Activated naive CD4-positive, alpha-beta T cell treated with anti-CD3 and anti-CD28 coated beads, Interleukin-2, amount 10 ng/mL, durations not matched to agents 7 days and 5 days (primary cell): ENCODE measurements at regions not wholly inside any gene's neighbourhood (a gene's known extent, or its start where the extent isn't known, plus 50 kb on each side); places are given as distances from the start of the nearest gene placed in this dataset.

Experiments used
- CTCF ChIA-PET: fragments of 350-600 bp; sonication (Branson Sonifier 250); formaldehyde crosslinking; loops from one replicate; lab custom pipeline; 2021; ENCODE audit warnings: antibody characterized with exemption; lab: Charles Lee
- DNase-seq: peaks from one replicate; pipeline ENCODE4 v3.0.0-alpha.2; 2020
- H3K27ac Mint-ChIP-seq: one replicate; pipeline ENCODE4 v1.8.0; 2021; ENCODE audit warnings: mild to moderate bottlenecking, moderate library complexity, mixed read lengths
- H3K27me3 Mint-ChIP-seq: one replicate; pipeline ENCODE4 v1.8.0; 2021; ENCODE audit warnings: mild to moderate bottlenecking, mixed read lengths
- H3K36me3 Mint-ChIP-seq: one replicate; pipeline ENCODE4 v1.8.0; 2021; ENCODE audit warnings: mixed read lengths
- H3K4me1 Mint-ChIP-seq: one replicate; pipeline ENCODE4 v1.8.0; 2021; ENCODE audit warnings: mixed read lengths
- H3K4me3 Mint-ChIP-seq: one replicate; pipeline ENCODE4 v1.8.0; 2021; ENCODE audit warnings: mild to moderate bottlenecking, moderate library complexity, mixed read lengths
- H3K9me3 Mint-ChIP-seq: one replicate; pipeline ENCODE4 v1.8.0; 2021; ENCODE audit warnings: mixed read lengths

GRCh38 chr11:70716216-70716615 lies 317.9 kb downstream of the CTTN start:
- Mint-ChIP-seq H3K4me1 (no peaks in the 10 kb centered on the region), H3K9me3 (no peaks in the 10 kb centered on the region), H3K36me3 (no peaks in the 10 kb centered on the region), H3K4me3 (no peak overlapping the region), H3K27ac (no peak overlapping the region), H3K27me3 (peaks cover 22% of the 10 kb centered on the region)
- no peak for DNase-seq
- CTCF ChIA-PET, result no interaction called here

DNA sequence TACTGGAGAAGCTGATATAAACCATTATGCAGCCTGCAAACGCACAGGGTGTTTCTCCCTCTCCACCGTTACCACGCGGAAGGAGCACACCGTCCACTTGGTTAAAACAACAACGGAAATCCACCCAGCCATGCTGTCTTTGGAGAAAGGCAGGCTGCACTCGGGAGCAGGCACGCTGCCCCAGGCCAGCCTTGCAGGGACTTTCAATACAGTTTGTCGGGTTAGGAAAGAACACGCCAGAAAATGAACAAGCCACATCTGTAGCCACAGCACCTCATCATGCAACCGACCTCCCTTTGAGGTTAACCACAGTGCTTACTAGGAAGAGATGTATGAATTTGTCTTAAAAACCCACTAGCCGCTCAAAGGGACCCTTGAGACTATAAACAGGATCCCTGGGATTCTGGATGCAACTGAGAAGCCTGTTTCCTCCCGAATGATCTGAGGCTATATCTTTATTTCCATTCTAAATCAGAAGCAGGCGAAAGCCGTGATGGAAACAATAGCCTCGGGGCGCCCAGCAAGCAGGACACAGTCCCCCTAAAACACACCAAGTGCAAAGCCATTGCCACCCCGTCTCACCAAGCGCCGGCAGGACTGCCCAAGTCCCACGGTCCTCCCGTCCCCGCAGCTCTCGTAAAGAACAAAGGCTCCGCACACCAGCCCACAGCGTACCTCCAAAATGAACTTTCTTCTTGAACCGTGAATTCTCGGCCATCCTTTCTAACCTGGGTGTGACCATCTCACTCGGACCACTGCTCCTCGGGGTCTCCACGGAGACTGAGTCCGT lies 318.9 kb downstream of the CTTN start:
- DNase-seq, result no peak
- H3K27me3 Mint-ChIP-seq, result peaks cover 20% of the 10 kb centered on the region
- H3K9me3 Mint-ChIP-seq, result no peaks in the 10 kb centered on the region
- no peak overlapping the region for H3K27ac Mint-ChIP-seq
- no peak overlapping the region for H3K4me3 Mint-ChIP-seq
- no peaks in the 10 kb centered on the region for H3K4me1 Mint-ChIP-seq
- CTCF ChIA-PET, result no interaction called here
- no peaks in the 10 kb centered on the region for H3K36me3 Mint-ChIP-seq

DNA sequence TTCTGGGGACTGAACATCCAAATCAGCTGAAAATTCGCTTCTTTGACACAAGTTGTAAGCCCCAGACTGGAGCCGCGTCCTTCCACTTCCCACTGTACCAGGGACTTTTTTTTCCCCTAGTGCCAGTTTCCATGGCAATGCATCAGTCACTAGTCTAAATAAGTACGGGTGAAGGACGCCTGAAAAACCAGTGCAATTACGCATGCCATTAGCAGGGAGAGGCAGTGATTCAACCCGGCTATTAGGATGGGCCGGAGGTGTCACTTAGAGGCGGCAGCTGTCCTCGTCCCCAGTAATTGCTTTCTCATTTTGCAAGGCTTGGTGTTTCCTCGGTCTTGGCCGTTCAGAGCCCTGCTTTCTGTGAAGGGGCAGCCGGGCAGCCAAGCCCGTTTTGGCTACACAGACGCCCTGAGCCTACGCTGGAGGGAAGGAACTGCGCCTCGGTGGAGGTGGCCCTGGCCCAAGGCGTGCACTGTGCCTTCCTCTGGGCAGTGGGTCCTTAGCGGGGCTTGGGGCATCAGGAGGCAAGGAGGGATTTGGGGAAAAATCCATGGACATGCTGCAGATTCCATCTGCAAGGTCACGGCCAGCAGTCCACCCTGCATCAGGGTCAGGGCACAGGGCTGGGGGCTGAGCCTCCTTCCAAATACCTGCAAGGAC lies 319.7 kb downstream of the CTTN start:
- no peak overlapping the region for H3K27ac Mint-ChIP-seq
- CTCF ChIA-PET, result no interaction called here
- no peaks in the 10 kb centered on the region for H3K9me3 Mint-ChIP-seq
- H3K36me3 Mint-ChIP-seq, result no peaks in the 10 kb centered on the region
- peaks cover 18% of the 10 kb centered on the region for H3K27me3 Mint-ChIP-seq
- DNase-seq, result no peak
- no peak overlapping the region for H3K4me3 Mint-ChIP-seq
- H3K4me1 Mint-ChIP-seq, result no peaks in the 10 kb centered on the region

- Mint-ChIP-seq H3K27ac (no peak overlapping the region), H3K4me1 (no peaks in the 10 kb centered on the region), H3K27me3 (peaks cover 15% of the 10 kb centered on the region), H3K36me3 (no peaks in the 10 kb centered on the region), H3K4me3 (no peak overlapping the region), H3K9me3 (no peaks in the 10 kb centered on the region)
- CTCF ChIA-PET, result no interaction called here
- DNase-seq, result no peak
Measured at GRCh38 chr11:70719516-70719915, 321.2 kb downstream of the CTTN start.

DNA sequence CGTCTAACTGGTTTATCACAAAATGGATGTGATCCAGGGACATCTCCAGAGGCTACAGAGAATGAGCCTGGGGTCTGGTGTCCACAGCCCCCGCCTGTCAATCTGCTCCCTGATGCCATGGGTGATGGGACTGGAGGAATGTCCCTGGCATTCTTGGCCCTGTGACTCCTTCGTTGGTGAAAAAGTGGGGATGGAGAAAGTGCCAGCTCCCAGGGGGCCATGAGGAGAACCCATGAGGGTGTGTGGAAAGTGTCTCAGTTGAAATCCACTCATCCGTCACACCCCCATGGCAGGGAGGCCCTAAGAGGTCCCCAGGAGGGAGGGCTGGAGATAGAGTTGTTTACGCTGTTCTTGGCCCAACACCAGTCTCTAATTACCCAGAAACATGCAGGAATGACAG lies 322.0 kb downstream of the CTTN start:
- CTCF ChIA-PET, result no interaction called here
- Mint-ChIP-seq H3K36me3 (no peaks in the 10 kb centered on the region), H3K27ac (no peak overlapping the region), H3K9me3 (no peaks in the 10 kb centered on the region), H3K4me1 (no peaks in the 10 kb centered on the region), H3K27me3 (peaks cover 17% of the 10 kb centered on the region), H3K4me3 (no peak overlapping the region)
- no peak for DNase-seq

GRCh38 chr11:70721006-70721405 lies 322.7 kb downstream of the CTTN start:
- Mint-ChIP-seq H3K36me3 (no peaks in the 10 kb centered on the region), H3K27ac (no peak overlapping the region), H3K4me1 (no peaks in the 10 kb centered on the region), H3K27me3 (peaks cover 17% of the 10 kb centered on the region), H3K9me3 (no peaks in the 10 kb centered on the region), H3K4me3 (no peak overlapping the region)
- CTCF ChIA-PET, result no interaction called here
- no peak for DNase-seq

DNA sequence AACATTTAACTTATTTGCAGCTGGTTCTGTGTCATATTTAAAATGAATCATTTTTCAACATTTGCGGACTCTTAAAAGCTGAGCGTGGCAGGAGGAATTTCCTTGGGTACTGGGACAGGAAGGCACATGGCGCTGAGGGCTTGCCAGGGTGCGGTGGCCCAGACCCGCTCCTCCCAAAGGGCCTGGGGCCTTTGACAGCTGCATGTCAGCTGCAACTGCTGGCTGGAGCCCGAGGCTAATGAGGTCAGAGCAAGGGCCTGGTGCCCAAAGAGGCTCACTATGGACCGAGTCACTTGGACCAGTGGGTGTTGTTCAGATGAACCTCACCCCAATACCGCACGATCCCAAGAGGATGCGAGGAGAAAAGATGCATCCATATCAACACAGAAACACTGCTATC lies 326.9 kb downstream of the CTTN start:
- Mint-ChIP-seq H3K4me1 (no peaks in the 10 kb centered on the region), H3K27ac (no peak overlapping the region), H3K27me3 (peaks cover 3% of the 10 kb centered on the region), H3K9me3 (peaks cover 3% of the 10 kb centered on the region), H3K4me3 (no peak overlapping the region), H3K36me3 (no peaks in the 10 kb centered on the region)
- CTCF ChIA-PET, result no interaction called here
- no peak for DNase-seq

- CTCF ChIA-PET, result interaction anchor here (1.3 kb wide), 1 partner anchor 10 kb away, joined by 4 read pairs; no protein-coding TSS in a partner anchor
- DNase-seq, result no peak
Measured at GRCh38 chr11:70725739-70726138, 327.4 kb downstream of the CTTN start.

GRCh38 chr11:70727021-70727420 lies 328.7 kb downstream of the CTTN start:
- Mint-ChIP-seq H3K36me3 (no peaks in the 10 kb centered on the region), H3K9me3 (peaks cover 3% of the 10 kb centered on the region), H3K27me3 (peaks cover 3% of the 10 kb centered on the region)

More at GRCh38 chr11:70725739-70726138, 327.4 kb downstream of the CTTN start:
- Mint-ChIP-seq H3K4me3 (no peak overlapping the region), H3K36me3 (no peaks in the 10 kb centered on the region), H3K27me3 (peaks cover 3% of the 10 kb centered on the region), H3K27ac (no peak overlapping the region), H3K9me3 (peaks cover 3% of the 10 kb centered on the region), H3K4me1 (no peaks in the 10 kb centered on the region)

DNA sequence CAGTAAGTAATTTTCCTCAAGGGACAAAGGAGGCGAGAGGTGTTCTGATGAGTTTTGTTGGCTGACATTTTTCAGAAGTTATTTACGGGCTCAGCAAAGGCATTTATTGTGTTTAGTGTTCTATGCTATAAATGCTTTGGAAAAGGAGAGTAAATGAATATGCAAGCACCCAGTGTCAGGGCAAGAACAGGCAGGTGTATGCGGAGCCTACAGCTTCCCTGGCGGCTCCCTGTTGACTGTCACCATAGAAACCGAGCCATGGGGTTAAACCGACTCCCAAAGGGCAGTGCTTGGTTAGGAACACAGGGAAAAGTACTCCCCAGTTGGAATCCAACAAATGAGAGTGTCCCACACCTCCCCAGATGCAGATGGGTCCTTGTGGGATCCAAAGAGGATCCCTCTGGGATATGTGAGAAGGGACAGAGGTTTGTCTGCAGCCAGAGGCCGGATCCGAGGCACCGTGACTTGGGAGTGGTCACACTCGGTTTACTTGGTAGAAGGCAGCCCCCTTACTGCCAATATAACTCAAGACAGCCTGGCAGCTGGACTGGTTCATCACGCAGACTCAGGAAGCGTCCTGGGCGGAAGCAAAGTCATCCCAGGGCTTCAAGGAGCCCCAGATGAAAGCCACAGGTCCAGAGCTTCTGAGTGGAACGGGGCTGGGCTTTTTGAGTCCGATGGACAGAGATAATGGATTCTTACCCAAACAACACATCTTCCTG lies 329.7 kb downstream of the CTTN start:
- no peaks in the 10 kb centered on the region for H3K36me3 Mint-ChIP-seq
- H3K9me3 Mint-ChIP-seq, result peaks cover 3% of the 10 kb centered on the region
- H3K27ac Mint-ChIP-seq, result no peak overlapping the region
- CTCF ChIA-PET, result no interaction called here
- DNase-seq, result no peak
- H3K4me3 Mint-ChIP-seq, result no peak overlapping the region
- peaks cover 3% of the 10 kb centered on the region for H3K27me3 Mint-ChIP-seq
- H3K4me1 Mint-ChIP-seq, result no peaks in the 10 kb centered on the region

More at GRCh38 chr11:70727021-70727420, 328.7 kb downstream of the CTTN start:
- CTCF ChIA-PET, result interaction anchor here (1.3 kb wide), 1 partner anchor 8 kb away, joined by 4 read pairs; no protein-coding TSS in a partner anchor
- no peak overlapping the region for H3K4me3 Mint-ChIP-seq
- H3K4me1 Mint-ChIP-seq, result no peaks in the 10 kb centered on the region
- DNase-seq, result no peak
- H3K27ac Mint-ChIP-seq, result no peak overlapping the region

DNA sequence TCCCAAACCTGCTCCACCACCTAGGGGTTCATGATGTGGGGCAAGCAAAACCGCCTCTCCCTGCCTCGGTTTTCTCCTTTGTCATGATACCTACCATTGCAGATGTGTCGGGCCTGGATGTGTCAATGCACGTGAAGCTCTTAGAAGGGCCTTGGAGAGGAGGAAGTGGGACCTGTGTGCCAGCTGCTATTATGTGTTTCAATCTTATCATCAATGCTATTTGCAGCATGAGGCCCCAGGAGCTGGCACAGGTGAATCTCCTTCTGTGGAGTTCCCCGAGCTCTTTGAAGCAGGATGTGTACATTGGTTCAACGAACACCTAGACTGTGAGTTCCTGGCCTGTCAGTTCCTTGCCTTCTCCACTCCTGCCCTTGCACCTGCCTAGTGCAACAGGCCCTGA lies 331.6 kb downstream of the CTTN start:
- Mint-ChIP-seq H3K4me3 (no peak overlapping the region), H3K27me3 (no peaks in the 10 kb centered on the region), H3K36me3 (no peaks in the 10 kb centered on the region), H3K4me1 (no peaks in the 10 kb centered on the region), H3K9me3 (peaks cover 3% of the 10 kb centered on the region), H3K27ac (no peak overlapping the region)
- DNase-seq, result no peak
- CTCF ChIA-PET, result no interaction called here

DNA sequence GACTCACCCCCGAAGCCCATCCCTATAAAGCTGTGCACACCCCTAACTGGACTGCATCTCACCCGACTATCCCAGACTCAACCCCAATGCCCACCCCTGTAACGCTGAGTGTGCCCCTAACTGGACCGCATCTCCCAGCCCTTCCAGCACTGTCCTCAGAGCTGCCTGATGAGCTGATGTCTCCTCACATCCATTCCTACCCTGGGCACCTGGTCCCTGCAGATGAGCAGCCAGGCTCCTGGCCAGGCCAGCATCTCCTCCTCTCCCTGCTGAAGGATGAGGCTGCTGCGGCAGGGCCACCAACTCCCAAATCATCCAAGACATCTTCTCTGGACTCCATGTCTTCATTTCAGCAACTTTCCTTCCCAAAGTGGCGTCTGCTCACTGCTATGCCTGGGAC lies 332.1 kb downstream of the CTTN start:
- Mint-ChIP-seq H3K27ac (peak overlapping the region; percentile 60), H3K4me3 (no peak overlapping the region), H3K27me3 (no peaks in the 10 kb centered on the region), H3K36me3 (no peaks in the 10 kb centered on the region), H3K4me1 (no peaks in the 10 kb centered on the region), H3K9me3 (peaks cover 3% of the 10 kb centered on the region)
- DNase-seq, result no peak
- CTCF ChIA-PET, result no interaction called here

GRCh38 chr11:70731271-70732022 lies 333.1 kb downstream of the CTTN start:
- Mint-ChIP-seq H3K27me3 (no peaks in the 10 kb centered on the region), H3K4me3 (no peak overlapping the region), H3K27ac (no peak overlapping the region), H3K4me1 (no peaks in the 10 kb centered on the region), H3K36me3 (no peaks in the 10 kb centered on the region), H3K9me3 (peaks cover 5% of the 10 kb centered on the region)
- CTCF ChIA-PET, result no interaction called here
- no peak for DNase-seq
